Urinary bladder (tissue), 3 donors: ENCODE measurements at regions not wholly inside any gene's neighbourhood (a gene's known extent, or its start where the extent isn't known, plus 50 kb on each side); places are given as distances from the start of the nearest gene placed in this dataset.

Experiments
- DNase-seq: peaks from one replicate; pipeline ENCODE4 v3.0.0-alpha.2; 2015; ENCODE audit errors: extremely low spot score
- H3K27ac ChIP-seq: one replicate; pipeline ENCODE4 v1.5.1; 2013; ENCODE audit warnings: low read depth, mild to moderate bottlenecking, moderate library complexity
- H3K36me3 ChIP-seq: one replicate; pipeline ENCODE4 v1.6.1; 2013; ENCODE audit warnings: mild to moderate bottlenecking, moderate library complexity; ENCODE audit not compliant: insufficient read depth
- H3K4me1 ChIP-seq: one replicate; pipeline ENCODE4 v1.6.1; 2013; ENCODE audit warnings: mild to moderate bottlenecking, moderate library complexity; ENCODE audit not compliant: insufficient read depth
- H3K4me3 ChIP-seq: one replicate; pipeline ENCODE4 v1.5.1; 2013; ENCODE audit warnings: low read depth, low read length
- WGBS: extraction: QIAGEN DNeasy Blood & Tissue Kit; methylation state at CpG from one replicate; pipeline ENCODE4 v1.1.7; 2013; 5-methylcytosine and 5-hydroxymethylcytosine counted together
- donor health status: healthy with polysubstance abuse.
- donor health status: healthy.

DNA sequence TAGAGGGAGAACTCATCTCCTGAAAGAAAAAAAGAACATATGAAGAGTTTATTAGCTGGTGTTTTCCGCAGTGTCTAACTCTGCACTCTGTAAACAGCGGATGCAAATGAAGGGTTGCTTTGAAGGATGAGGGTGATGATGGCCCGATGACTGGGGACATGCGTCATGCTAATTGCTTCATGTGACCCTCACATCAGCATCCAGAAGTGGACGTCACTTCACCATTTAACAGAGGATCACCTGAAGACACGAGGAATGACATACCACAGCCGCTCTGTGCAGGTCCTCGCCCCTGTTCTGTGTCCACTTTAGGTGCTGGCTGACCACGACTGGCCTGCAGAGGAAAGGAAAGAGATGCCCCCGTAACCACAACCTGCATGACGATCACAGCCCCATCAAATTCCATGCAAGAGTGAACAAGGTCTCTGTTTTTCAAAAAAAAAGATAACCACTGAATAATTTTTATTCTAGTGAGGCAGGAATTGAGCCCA is 82.9 kb downstream of the KLF6 start:
- no peaks in the 10 kb centered on the region for H3K4me1 ChIP-seq
- WGBS, result 94% methylated on average over 11 of the region's 11 CpGs

DNA sequence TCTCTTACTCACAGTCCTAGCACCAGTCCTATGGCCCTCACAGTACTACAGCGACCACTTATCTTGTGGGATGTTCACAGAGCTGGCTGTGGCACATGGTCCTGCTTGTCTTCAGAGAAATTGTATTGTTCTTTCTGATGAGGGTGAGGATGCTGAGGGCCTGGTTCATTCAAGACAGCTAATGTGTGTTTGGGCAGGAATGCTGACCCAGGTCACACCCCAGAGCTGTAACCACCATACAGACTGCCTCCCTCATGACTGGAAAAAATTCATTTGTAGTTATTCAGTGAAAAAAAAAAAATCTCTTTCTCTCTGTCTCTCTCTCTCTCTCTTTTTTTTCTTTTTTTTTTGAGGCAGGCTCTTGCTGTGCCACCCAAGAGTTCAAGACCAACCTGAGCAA is 83.5 kb downstream of the KLF6 start:
- 95% methylated on average over 1 of the region's 1 CpG for WGBS
- no peak for DNase-seq
- Histone ChIP-seq H3K4me3 (no peak overlapping the region), H3K4me1 (no peaks in the 10 kb centered on the region), H3K27ac (no peak overlapping the region), H3K36me3 (no peaks in the 10 kb centered on the region)

More for the DNA sequence above, 82.9 kb downstream of the KLF6 start:
- Histone ChIP-seq H3K4me3 (no peak overlapping the region), H3K27ac (no peak overlapping the region), H3K36me3 (no peaks in the 10 kb centered on the region)
- no peak for DNase-seq

- WGBS, result 74% methylated on average over 3 of the region's 3 CpGs
- Histone ChIP-seq H3K4me3 (no peak overlapping the region), H3K4me1 (no peaks in the 10 kb centered on the region), H3K36me3 (no peaks in the 10 kb centered on the region), H3K27ac (no peak overlapping the region)
- no peak for DNase-seq
Observed at GRCh38 chr10:3700531-3701076, 84.4 kb downstream of the KLF6 start.

GRCh38 chr10:3699916-3700315 is 85.1 kb downstream of the KLF6 start:
- no peaks in the 10 kb centered on the region for H3K36me3 ChIP-seq
- H3K4me1 ChIP-seq, result no peaks in the 10 kb centered on the region
- no peak for DNase-seq
- WGBS, result 87% methylated on average over 5 of the region's 5 CpGs
- no peak overlapping the region for H3K4me3 ChIP-seq
- no peak overlapping the region for H3K27ac ChIP-seq

DNA sequence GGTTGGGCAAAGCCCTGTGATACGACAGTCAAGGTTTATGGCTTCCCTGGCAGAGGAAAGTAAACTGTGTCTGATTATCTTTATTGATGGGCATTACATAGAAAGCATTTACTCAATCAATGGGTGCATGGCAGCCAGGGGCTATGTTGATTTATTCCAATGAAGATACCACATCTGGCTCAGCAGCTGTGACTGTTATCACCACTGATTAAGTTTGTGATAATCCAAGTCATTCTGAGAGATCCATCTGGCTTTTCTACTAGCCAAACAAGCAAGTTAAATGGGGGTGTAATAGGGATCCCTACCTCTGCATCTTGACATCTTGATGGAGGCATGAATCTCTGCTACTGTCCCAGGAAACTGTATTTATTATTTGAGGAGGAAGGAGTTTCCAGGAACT is 86.7 kb downstream of the KLF6 start:
- WGBS, result 84% methylated on average over 1 of the region's 1 CpG
- Histone ChIP-seq H3K4me1 (no peaks in the 10 kb centered on the region), H3K27ac (no peak overlapping the region), H3K4me3 (no peak overlapping the region), H3K36me3 (no peaks in the 10 kb centered on the region)
- DNase-seq, result no peak

GRCh38 chr10:3693698-3694080 is 91.3 kb downstream of the KLF6 start:
- Histone ChIP-seq H3K27ac (no peak overlapping the region), H3K4me3 (no peak overlapping the region), H3K4me1 (no peaks in the 10 kb centered on the region), H3K36me3 (no peaks in the 10 kb centered on the region)
- 66% methylated on average over 1 of the region's 1 CpG for WGBS
- no peak for DNase-seq

- no peaks in the 10 kb centered on the region for H3K4me1 ChIP-seq
- 90% methylated on average over 11 of the region's 11 CpGs for WGBS
- no peak overlapping the region for H3K27ac ChIP-seq
- H3K4me3 ChIP-seq, result no peak overlapping the region
- no peaks in the 10 kb centered on the region for H3K36me3 ChIP-seq
- no peak for DNase-seq
Observed at GRCh38 chr10:3693022-3693697, 91.8 kb downstream of the KLF6 start.

- Histone ChIP-seq H3K36me3 (no peaks in the 10 kb centered on the region), H3K4me1 (no peaks in the 10 kb centered on the region), H3K4me3 (no peak overlapping the region), H3K27ac (no peak overlapping the region)
- 40% methylated on average over 7 of the region's 7 CpGs for WGBS
- no peak for DNase-seq
Observed at GRCh38 chr10:3692387-3692999, 92.5 kb downstream of the KLF6 start.

DNA sequence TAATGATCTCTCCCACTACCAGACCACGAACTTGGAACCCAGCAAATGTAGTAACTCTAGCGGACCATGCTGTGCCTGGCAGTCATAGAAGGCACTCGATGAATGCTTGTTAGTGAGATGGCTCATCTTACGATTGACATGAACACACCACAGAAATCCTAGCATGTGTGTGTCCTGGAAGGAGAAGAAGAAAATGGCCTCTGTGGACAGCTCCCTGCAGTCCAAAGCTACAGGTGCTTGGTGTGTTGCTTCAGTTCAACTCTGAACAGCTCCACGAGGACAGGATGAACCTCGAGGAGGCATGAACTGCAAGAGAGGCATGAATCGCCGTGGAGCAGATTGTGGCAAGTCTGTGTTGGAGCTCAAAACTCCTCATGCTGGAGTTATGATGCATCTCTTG is 93.5 kb downstream of the KLF6 start:
- no peak overlapping the region for H3K4me3 ChIP-seq
- WGBS, result 90% methylated on average over 8 of the region's 8 CpGs
- no peaks in the 10 kb centered on the region for H3K36me3 ChIP-seq
- no peak for DNase-seq
- no peak overlapping the region for H3K27ac ChIP-seq
- H3K4me1 ChIP-seq, result no peaks in the 10 kb centered on the region

GRCh38 chr10:3689871-3690510 is 95.0 kb downstream of the KLF6 start:
- H3K4me3 ChIP-seq, result no peak overlapping the region
- DNase-seq, result no peak
- no peaks in the 10 kb centered on the region for H3K4me1 ChIP-seq
- H3K36me3 ChIP-seq, result no peaks in the 10 kb centered on the region
- WGBS, result 84% methylated on average over 5 of the region's 5 CpGs
- H3K27ac ChIP-seq, result no peak overlapping the region

DNA sequence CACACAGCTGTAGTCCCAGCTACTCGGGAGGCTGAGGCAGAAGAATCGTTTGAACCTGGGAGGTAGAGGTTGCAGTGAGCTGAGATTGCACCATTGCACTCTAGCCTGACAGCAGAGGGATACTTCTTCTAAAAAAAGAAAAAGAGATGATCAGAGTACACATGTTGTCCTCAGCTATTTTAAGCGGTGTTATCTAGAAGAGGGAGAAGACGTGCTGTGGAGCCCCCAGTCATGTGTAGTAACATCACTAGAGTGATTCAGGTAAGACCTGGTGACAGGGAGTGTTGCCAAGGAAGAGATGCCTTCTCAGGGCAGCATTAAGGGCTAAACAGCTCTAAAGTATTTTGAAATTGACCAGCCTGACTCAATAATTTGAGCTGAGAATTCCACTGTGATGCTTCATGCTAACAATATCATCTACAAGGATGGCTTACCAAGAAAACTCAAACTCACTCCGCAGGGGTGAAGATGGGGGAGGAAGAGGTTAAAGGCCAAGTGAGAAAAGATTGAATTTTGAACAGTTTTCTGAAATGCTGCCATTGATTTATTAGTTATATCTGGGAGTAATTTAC is 97.4 kb downstream of the KLF6 start:
- H3K4me1 ChIP-seq, result no peaks in the 10 kb centered on the region
- DNase-seq, result no peak
- 87% methylated on average over 5 of the region's 5 CpGs for WGBS
- H3K36me3 ChIP-seq, result no peaks in the 10 kb centered on the region
- no peak overlapping the region for H3K4me3 ChIP-seq
- no peak overlapping the region for H3K27ac ChIP-seq

- no peak for DNase-seq
Observed at GRCh38 chr10:3685384-3685783, 99.6 kb downstream of the KLF6 start.

GRCh38 chr10:3684891-3685290 is 100.1 kb downstream of the KLF6 start:
- WGBS, result 59% methylated on average over 2 of the region's 2 CpGs

More at GRCh38 chr10:3685384-3685783, 99.6 kb downstream of the KLF6 start:
- Histone ChIP-seq H3K4me1 (no peaks in the 10 kb centered on the region), H3K27ac (no peak overlapping the region), H3K4me3 (no peak overlapping the region), H3K36me3 (no peaks in the 10 kb centered on the region)
- whole genome bisulfite sequencing, result 78% methylated on average over 3 of the region's 3 CpGs

DNA sequence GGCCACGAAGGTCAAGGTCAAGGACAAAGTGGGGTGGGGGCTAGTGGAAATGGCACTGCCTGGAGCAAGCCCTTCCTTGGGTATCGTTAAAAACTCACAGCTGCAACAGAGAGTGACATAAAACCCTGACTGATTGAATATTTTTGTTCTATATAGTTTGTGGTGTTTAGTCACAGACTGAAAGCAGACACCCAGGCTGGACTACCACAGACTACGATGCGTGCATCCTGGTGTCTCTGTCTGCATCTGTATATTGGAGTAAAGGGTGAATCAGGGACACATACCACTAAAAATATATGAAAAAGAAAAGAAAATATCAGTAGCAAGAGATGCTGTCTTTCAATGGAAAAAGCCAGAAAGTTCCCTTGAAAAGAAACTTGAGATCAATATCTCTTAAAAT is 101.4 kb downstream of the KLF6 start:
- WGBS, result 94% methylated on average over 4 of the region's 4 CpGs
- DNase-seq, result no peak
- no peaks in the 10 kb centered on the region for H3K4me1 ChIP-seq
- no peak overlapping the region for H3K4me3 ChIP-seq
- H3K27ac ChIP-seq, result no peak overlapping the region
- no peaks in the 10 kb centered on the region for H3K36me3 ChIP-seq

More at GRCh38 chr10:3684891-3685290, 100.1 kb downstream of the KLF6 start:
- Histone ChIP-seq H3K36me3 (no peaks in the 10 kb centered on the region), H3K4me1 (no peaks in the 10 kb centered on the region), H3K27ac (no peak overlapping the region), H3K4me3 (no peak overlapping the region)
- no peak for DNase-seq
